ENCODE measurements at regions not wholly inside any gene's neighbourhood (a gene's known extent, or its start where the extent isn't known, plus 50 kb on each side); places are given as distances from the start of the nearest gene placed in this dataset.

DNA sequence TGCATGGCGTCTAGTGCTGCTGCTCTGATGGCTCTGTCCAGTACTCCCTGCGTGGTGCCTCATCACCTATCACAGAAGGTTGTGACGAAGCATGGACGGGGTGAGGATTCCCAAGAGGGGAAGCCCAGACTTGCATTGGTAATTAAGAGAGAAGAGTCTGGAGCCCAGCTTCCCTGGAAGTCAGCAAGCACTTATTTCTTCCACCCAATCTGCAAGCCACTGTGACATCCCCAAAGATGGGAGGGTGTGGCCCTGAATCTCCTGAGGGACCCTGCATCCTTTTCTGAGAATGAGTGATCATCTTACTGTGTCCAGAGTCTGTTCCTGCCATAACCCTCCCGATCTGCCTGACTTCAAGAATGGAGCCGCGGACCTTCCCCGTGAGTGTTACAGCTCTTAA is 166.7 kb downstream of the PTPN20 start:
- DNase-seq (ENCODE audit: low read depth in 2 of 2) = no peak

GRCh38 chr10:47078393-47079203 is 167.4 kb downstream of the PTPN20 start:
- DNase-seq (ENCODE audit: low read depth in 2 of 2) = no peak

- no peak for DNase-seq (ENCODE audit: low read depth in 2 of 2)
Measured at GRCh38 chr10:47079204-47079580, 168.0 kb downstream of the PTPN20 start.

- DNase-seq (ENCODE audit: low read depth in 2 of 2) = no peak
Measured at GRCh38 chr10:47081264-47081663, 170.0 kb downstream of the PTPN20 start.

- no peak for DNase-seq (ENCODE audit: low read depth in 2 of 2)
Measured at GRCh38 chr10:47082055-47082784, 171.0 kb downstream of the PTPN20 start.

DNA sequence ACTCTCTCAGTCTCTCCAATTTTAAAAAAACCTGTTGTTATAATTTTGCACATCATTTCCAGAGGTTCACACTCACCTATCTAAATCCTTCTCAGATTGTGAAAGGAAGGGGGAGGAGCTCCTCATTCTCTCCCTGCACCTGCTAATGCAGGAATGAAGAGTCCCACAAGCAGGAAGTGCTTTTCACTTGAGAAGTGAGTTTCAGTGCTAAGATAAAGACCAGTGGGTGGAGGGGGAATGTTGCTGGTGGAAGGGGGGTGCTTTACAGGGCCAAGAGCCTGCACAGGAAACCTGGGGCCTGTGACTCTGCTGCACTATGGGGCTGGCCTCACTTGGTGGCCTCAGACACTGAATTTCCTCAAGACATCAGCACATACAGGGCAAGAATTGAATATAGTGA is 176.4 kb downstream of the PTPN20 start:
- DNase-seq (ENCODE audit: low read depth in 2 of 2) = no peak

GRCh38 chr10:47088656-47089354 is 177.6 kb downstream of the PTPN20 start:
- no peak for DNase-seq (ENCODE audit: low read depth in 2 of 2)

DNA sequence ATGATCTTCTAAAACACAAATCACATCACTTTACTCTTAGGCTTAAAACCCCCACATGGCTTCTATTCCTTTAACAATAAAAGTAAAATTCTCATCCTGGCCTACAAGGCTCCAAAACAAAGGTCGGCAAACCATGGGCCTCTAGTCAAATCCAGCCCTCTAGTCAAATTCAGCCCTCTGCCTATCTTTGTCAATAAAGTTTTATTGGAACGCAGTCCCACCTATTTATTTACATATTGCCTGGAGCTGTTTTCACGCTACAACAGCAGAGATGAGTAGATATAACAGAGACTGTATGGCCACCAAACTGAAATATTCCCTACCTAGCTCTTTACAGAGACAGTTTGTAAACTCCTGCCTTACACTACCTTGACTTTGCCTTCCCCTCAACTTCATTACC is 178.8 kb downstream of the PTPN20 start:
- no peak for DNase-seq (ENCODE audit: low read depth in 2 of 2)

- no peak for DNase-seq (ENCODE audit: low read depth in 2 of 2)
Measured at GRCh38 chr10:47090903-47091302, 179.7 kb downstream of the PTPN20 start.

- DNase-seq (ENCODE audit: low read depth in 2 of 2) = no peak
Measured at GRCh38 chr10:47091421-47091820, 180.2 kb downstream of the PTPN20 start.

GRCh38 chr10:47092376-47092775 is 181.1 kb downstream of the PTPN20 start:
- DNase-seq (ENCODE audit: low read depth in 2 of 2) = no peak

DNA sequence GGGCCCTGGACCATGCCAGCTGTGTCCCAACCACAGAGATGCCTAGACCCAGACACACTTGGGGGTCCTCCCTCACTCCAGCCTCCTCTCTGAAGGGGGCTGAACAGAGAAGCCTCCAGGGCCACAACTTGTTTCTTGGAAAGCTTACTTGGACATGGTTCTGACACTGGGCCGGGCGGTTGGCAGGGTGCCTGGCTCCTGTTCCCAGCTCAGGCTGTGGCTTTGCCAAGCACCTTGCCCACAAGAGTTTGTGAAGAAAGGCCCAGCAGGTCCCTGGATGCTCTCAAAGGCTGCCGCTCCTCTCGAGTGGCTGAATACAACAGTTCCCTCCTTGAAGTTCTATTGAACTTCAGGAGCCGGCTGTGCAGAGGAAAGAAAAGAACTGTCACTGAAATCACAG is 181.6 kb downstream of the PTPN20 start:
- DNase-seq (ENCODE audit: low read depth in 2 of 2) = no peak

DNA sequence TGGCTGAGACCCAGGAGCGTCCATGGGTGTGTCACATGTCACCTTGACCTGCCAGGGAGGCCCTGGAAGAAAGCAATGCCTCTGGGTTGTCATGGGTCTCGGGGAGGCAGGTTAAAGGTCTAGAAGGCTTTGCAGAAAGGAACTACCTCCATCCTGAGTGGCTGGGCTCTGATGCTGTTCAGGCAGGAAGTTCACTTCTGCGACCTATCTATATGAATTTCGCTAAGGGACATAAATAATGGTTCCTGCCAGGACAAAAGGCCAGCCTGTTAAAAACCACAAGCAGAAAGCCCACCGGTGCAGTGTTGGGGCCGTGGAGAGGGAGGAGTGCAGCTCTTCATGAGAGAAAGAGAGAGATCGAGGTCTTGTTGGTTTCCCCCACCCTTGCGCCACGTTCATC is 182.9 kb downstream of the PTPN20 start:
- no peak for DNase-seq (ENCODE audit: low read depth in 2 of 2)

DNA sequence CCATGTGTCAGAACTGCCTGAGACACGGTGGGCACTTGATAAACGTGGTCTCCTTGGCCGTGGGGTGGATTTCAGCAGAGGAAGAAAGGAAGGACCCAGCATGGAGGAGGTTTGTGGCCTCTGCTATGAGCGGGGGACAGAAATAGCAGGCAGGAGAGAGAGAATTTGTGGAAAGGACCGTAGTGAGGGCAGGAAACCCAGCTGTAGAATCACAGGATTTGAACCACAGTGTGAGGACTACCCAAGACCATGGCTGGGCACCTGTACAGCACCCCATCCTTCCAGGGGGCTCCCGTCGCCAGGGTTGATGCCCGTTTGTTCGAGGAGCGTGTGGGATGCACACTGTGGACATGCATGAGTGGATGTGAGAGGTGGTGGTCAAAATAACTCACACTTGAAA is 183.4 kb downstream of the PTPN20 start:
- DNase-seq (ENCODE audit: low read depth in 2 of 2) = no peak

DNA sequence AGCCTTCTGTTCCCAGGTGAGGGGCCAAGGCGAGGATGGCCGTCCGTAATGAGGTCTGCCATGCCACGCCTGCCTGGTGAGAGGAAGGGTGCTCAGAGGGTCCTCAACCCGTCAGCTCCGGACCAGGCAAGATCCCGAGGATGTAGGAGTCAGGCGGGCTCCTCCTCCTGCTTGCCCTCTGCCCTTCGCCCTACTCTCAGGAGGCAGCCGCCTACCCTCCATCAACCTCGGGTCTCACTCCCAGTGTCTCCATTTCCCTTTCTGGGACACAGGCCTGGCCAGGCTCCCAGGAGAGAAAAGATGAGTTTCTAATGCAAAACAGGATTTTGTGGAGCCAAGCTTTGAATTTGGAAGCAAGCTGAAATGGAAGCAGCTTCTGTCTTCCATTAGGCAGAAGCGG is 184.0 kb downstream of the PTPN20 start:
- DNase-seq (ENCODE audit: low read depth in 2 of 2) = no peak

DNA sequence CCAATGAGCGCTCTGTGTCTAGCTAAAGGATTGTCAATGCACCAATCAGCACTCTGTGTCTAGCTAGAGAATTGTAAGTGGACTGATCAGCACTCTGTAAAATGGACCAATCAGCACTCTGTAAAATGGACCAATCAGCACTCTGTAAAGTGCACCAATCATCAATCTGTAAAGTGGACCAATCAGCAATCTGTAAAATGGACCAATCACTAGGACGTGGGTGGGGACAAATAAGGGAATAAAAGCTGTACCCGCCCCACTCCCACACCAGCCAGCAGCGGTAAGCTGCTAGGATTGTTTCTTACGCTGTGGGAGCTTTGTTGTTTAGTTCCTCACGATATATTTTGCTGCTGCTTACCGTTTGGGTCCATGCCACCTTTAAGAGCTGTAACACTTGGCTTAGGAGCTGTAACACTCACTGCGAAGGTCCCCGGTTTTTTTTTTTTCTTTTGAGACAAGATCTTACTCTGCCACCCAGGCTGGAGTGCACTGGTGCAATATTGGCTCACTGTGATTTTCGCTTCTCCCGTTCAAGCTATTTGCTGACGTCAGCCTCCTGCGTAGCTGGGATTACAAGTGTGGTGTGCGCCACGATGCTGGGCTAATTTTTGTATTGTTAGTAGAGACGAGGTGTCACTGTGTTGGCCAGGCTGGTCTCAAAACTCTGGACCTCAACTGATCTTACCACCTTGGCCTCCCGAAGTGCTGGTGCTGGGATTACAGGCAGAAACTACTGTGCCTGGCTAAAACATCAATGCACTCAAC is 184.8 kb downstream of the PTPN20 start:
- DNase-seq (ENCODE audit: low read depth in 2 of 2) = no peak

- DNase-seq (ENCODE audit: low read depth in 2 of 2) = no peak
Measured at GRCh38 chr10:47098238-47098637, 187.0 kb downstream of the PTPN20 start.

- no peak for DNase-seq (ENCODE audit: low read depth in 2 of 2)
Measured at GRCh38 chr10:47098964-47099363, 187.7 kb downstream of the PTPN20 start.

DNA sequence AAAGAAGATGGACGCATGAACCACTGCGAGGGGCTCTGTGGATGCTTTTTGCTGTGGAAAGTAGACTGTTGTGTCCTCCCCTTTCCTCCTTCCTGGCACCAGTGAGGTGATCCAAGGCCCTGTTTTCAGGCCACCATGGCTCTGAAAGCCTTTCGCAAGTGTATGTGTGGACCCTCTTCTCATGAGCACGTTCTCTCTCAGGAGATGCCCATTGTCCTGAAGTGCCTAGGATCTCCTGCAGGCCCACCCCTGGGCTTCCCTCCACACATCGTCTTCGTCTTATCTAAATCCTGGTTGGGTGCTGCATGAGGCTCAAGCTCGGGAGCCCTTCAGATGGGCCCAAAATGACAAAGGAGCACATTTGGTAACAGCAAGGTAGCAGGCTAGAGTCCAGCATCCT is 188.2 kb downstream of the PTPN20 start:
- DNase-seq (ENCODE audit: low read depth in 2 of 2) = no peak

GRCh38 chr10:47101196-47101595 is 190.0 kb downstream of the PTPN20 start:
- DNase-seq (ENCODE audit: low read depth in 2 of 2) = no peak

- DNase-seq (ENCODE audit: low read depth in 2 of 2) = no peak
Measured at GRCh38 chr10:47101807-47102206, 190.6 kb downstream of the PTPN20 start.

GRCh38 chr10:47104151-47104605 is 192.9 kb downstream of the PTPN20 start:
- DNase-seq (ENCODE audit: low read depth in 2 of 2) = no peak

Measured in fibroblast of skin of left quadriceps (primary cell).